GM12891 (cell line): ENCODE measurements at regions not wholly inside any gene's neighbourhood (a gene's known extent, or its start where the extent isn't known, plus 50 kb on each side); places are given as distances from the start of the nearest gene placed in this dataset.
"Not testable (repeated sequence)": the region's sequence is repeated elsewhere in the genome, so short reads cannot be mapped to it uniquely, and the experiment has no call there.

Source experiments
- DNase-seq: peaks from one replicate; pipeline ENCODE4 v3.0.0; 2011; ENCODE audit warnings: low spot score; ENCODE audit not compliant: insufficient read length
- FAIRE-seq: peaks from 2 replicates; lab custom pipeline; 2011; peaks lifted over from hg19 to GRCh38; lab: Jason Lieb, UNC
- PAX5 ChIP-seq: IDR thresholded peaks from 2 replicates; pipeline ENCODE4 v1.6.1; 2011; ENCODE audit warnings: low read length, moderate library complexity, mild to moderate bottlenecking; ENCODE audit not compliant: insufficient read depth, severe bottlenecking
- POLR2A ChIP-seq: IDR thresholded peaks from 2 replicates; pipeline ENCODE4 v1.6.1; 2011; ENCODE audit warnings: low read depth, low read length, control low read depth
- POLR2AphosphoS5 ChIP-seq: IDR thresholded peaks from 2 replicates; pipeline ENCODE4 v1.6.1; 2011; ENCODE audit warnings: low read depth, low read length, control low read depth
- POU2F2 ChIP-seq: IDR thresholded peaks from 2 replicates; pipeline ENCODE4 v1.6.1; 2011; ENCODE audit warnings: low read depth, mild to moderate bottlenecking, control low read depth, low read length, moderate library complexity
- SPI1 ChIP-seq: IDR thresholded peaks from 2 replicates; pipeline ENCODE4 v1.6.1; 2011; ENCODE audit warnings: low read depth, low read length, control low read depth
- TAF1 ChIP-seq: IDR thresholded peaks from 2 replicates; pipeline ENCODE4 v1.6.1; 2011; ENCODE audit warnings: low read depth, low read length, control low read depth

GRCh38 chr21:22192766-22193165 lies 1194.6 kb downstream of the NCAM2 start:
- FAIRE-seq: no peak
- DNase-seq: no peak
- TF ChIP-seq TAF1 (no peak), PAX5 (no peak), POU2F2 (no peak), POLR2AphosphoS5 (no peak), SPI1 (no peak), POLR2A (no peak)

GRCh38 chr21:22194986-22195385 lies 1196.8 kb downstream of the NCAM2 start:
- not testable (repeated sequence) for DNase-seq, FAIRE-seq

GRCh38 chr21:22200378-22201092 lies 1202.3 kb downstream of the NCAM2 start:
- TF ChIP-seq PAX5: no peak
- TF ChIP-seq POLR2AphosphoS5: no peak
- no peak for TF ChIP-seq TAF1
- no peak for TF ChIP-seq POU2F2
- TF ChIP-seq SPI1: no peak
- no peak for TF ChIP-seq POLR2A
- no peak for FAIRE-seq
- no peak for DNase-seq

GRCh38 chr21:22201126-22201525 lies 1202.9 kb downstream of the NCAM2 start:
- DNase-seq: no peak
- no peak for FAIRE-seq
- TF ChIP-seq SPI1: no peak
- TF ChIP-seq POU2F2: no peak
- TF ChIP-seq POLR2AphosphoS5: no peak
- TF ChIP-seq PAX5: no peak
- no peak for TF ChIP-seq POLR2A
- TF ChIP-seq TAF1: no peak

- no peak for FAIRE-seq
- DNase-seq: no peak
- TF ChIP-seq POLR2A (no peak), TAF1 (no peak), POLR2AphosphoS5 (no peak), POU2F2 (no peak), SPI1 (no peak)
Measured at GRCh38 chr21:22201669-22202068, 1203.5 kb downstream of the NCAM2 start.

GRCh38 chr21:22209304-22209700 lies 1211.1 kb downstream of the NCAM2 start:
- no peak for DNase-seq
- TF ChIP-seq PAX5 (no peak), TAF1 (no peak), POLR2A (no peak), SPI1 (no peak)
- FAIRE-seq: no peak

- no peak for FAIRE-seq
- DNase-seq: no peak
- TF ChIP-seq PAX5 (no peak), TAF1 (no peak), POU2F2 (no peak), SPI1 (no peak), POLR2A (no peak), POLR2AphosphoS5 (no peak)
Measured at GRCh38 chr21:22211943-22212342, 1213.7 kb downstream of the NCAM2 start.

- FAIRE-seq (peak; percentile 71), DNase-seq (no peak)
- peak; percentile 94 for TF ChIP-seq SPI1
- TF ChIP-seq PAX5: no peak
Measured at GRCh38 chr21:22223385-22223784, 1225.2 kb downstream of the NCAM2 start.

- no peak for DNase-seq
- FAIRE-seq: no peak
- TF ChIP-seq POLR2AphosphoS5 (no peak), POU2F2 (no peak), PAX5 (no peak), POLR2A (no peak), SPI1 (peak; percentile 93), TAF1 (no peak)
Measured at GRCh38 chr21:22224261-22224660, 1226.1 kb downstream of the NCAM2 start.

- DNase-seq: no peak
- TF ChIP-seq PAX5 (no peak), POLR2A (no peak), POU2F2 (no peak), POLR2AphosphoS5 (no peak), TAF1 (no peak)
- no peak for FAIRE-seq
Measured at GRCh38 chr21:22225299-22225698, 1227.1 kb downstream of the NCAM2 start.
